ENCODE measurements at regions not wholly inside any gene's neighbourhood (a gene's known extent, or its start where the extent isn't known, plus 50 kb on each side); places are given as distances from the start of the nearest gene placed in this dataset.

GRCh38 chr2:52520644-52521043 is 1247.0 kb upstream of the CHAC2 start:
- TF ChIP-seq, protein P1, sequence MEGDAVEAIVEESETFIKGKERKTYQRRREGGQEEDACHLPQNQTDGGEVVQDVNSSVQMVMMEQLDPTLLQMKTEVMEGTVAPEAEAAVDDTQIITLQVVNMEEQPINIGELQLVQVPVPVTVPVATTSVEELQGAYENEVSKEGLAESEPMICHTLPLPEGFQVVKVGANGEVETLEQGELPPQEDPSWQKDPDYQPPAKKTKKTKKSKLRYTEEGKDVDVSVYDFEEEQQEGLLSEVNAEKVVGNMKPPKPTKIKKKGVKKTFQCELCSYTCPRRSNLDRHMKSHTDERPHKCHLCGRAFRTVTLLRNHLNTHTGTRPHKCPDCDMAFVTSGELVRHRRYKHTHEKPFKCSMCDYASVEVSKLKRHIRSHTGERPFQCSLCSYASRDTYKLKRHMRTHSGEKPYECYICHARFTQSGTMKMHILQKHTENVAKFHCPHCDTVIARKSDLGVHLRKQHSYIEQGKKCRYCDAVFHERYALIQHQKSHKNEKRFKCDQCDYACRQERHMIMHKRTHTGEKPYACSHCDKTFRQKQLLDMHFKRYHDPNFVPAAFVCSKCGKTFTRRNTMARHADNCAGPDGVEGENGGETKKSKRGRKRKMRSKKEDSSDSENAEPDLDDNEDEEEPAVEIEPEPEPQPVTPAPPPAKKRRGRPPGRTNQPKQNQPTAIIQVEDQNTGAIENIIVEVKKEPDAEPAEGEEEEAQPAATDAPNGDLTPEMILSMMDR (IDR thresholded peaks at IDR 0.05; ENCODE audit: control insufficient read depth, insufficient read depth, low read depth, low read length, missing control alignments), result no peak
- H3K4me3 ChIP-seq (ENCODE audit: control insufficient read depth, low read depth, low read length), result no peak overlapping the region
- DNase-seq (ENCODE audit: low read depth), result no peak

GRCh38 chr2:52518678-52519077 is 1248.9 kb upstream of the CHAC2 start:
- H3K4me3 ChIP-seq (ENCODE audit: control insufficient read depth, low read depth, low read length), result no peak overlapping the region
- DNase-seq (ENCODE audit: low read depth), result no peak
- TF ChIP-seq, protein P1 (IDR thresholded peaks at IDR 0.05; ENCODE audit: control insufficient read depth, insufficient read depth, low read depth, low read length, missing control alignments), result no peak

DNA sequence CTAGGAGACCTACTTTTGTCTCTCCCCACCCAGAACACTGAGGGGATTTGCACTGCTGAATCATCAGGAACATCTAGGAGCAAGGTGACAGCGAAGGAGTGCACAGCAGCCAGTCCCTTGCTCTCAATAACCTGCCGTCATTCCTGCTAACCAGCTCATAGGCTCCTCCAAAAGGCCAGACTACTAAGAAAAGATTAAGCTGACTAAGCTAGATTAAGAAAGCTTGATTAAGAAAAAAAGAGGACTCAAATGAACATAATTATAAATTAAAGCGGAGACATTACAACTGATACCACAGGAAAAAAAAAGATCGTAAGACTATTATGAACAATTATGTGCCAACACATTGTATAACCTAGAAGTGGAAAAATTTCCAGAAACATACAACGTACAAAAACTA is 1254.8 kb upstream of the CHAC2 start:
- H3K4me3 ChIP-seq (ENCODE audit: control insufficient read depth, low read depth, low read length), result no peak overlapping the region
- no peak for DNase-seq (ENCODE audit: low read depth)
- TF ChIP-seq, protein P1 (IDR thresholded peaks at IDR 0.05; ENCODE audit: control insufficient read depth, insufficient read depth, low read depth, low read length, missing control alignments), result no peak

- DNase-seq (ENCODE audit: low read depth), result no peak
- H3K4me3 ChIP-seq (ENCODE audit: control insufficient read depth, low read depth, low read length), result no peak overlapping the region
- TF ChIP-seq, protein P1 (IDR thresholded peaks at IDR 0.05; ENCODE audit: control insufficient read depth, insufficient read depth, low read depth, low read length, missing control alignments), result no peak
These were observed 1257.2 kb upstream of the CHAC2 start for GRCh38 chr2:52510432-52510831.

GRCh38 chr2:52502476-52502860 is 1265.1 kb upstream of the CHAC2 start:
- no peak overlapping the region for H3K4me3 ChIP-seq (ENCODE audit: control insufficient read depth, low read depth, low read length)
- TF ChIP-seq, protein P1 (IDR thresholded peaks at IDR 0.05; ENCODE audit: control insufficient read depth, insufficient read depth, low read depth, low read length, missing control alignments), result no peak
- DNase-seq (ENCODE audit: low read depth), result no peak

GRCh38 chr2:52501715-52502475 is 1265.7 kb upstream of the CHAC2 start:
- TF ChIP-seq, protein P1 (IDR thresholded peaks at IDR 0.05; ENCODE audit: control insufficient read depth, insufficient read depth, low read depth, low read length, missing control alignments), result no peak
- no peak for DNase-seq (ENCODE audit: low read depth)
- H3K4me3 ChIP-seq (ENCODE audit: control insufficient read depth, low read depth, low read length), result no peak overlapping the region
